H9 (cell line): ENCODE measurements at regions not wholly inside any gene's neighbourhood (a gene's known extent, or its start where the extent isn't known, plus 50 kb on each side); places are given as distances from the start of the nearest gene placed in this dataset.

Experiments
- DNase-seq: peaks from one replicate; pipeline ENCODE4 v3.0.0-alpha.2; 2017
- H2AFZ ChIP-seq: one replicate; pipeline ENCODE4 v1.6.1; 2013; ENCODE audit warnings: mild to moderate bottlenecking, low read length, control low read depth, moderate library complexity
- H2AK5ac ChIP-seq: 2 replicates; pipeline ENCODE4 v1.6.1; 2013; ENCODE audit warnings: low read length, control low read depth, mixed read lengths; ENCODE audit not compliant: insufficient read length
- H2BK120ac ChIP-seq: one replicate; pipeline ENCODE4 v1.6.1; 2013; ENCODE audit warnings: low read depth, mild to moderate bottlenecking, low read length, control low read depth, inconsistent platforms; ENCODE audit not compliant: poor library complexity, severe bottlenecking
- H2BK12ac ChIP-seq: 2 replicates; pipeline ENCODE4 v1.6.1; 2013; ENCODE audit warnings: low read length, control low read depth, mixed read lengths, low read depth; ENCODE audit not compliant: insufficient read length
- H2BK15ac ChIP-seq: 2 replicates; pipeline ENCODE4 v1.6.1; 2013; ENCODE audit warnings: low read depth, low read length, control low read depth
- H2BK20ac ChIP-seq: one replicate; pipeline ENCODE4 v1.6.1; 2013; ENCODE audit warnings: low read depth, mild to moderate bottlenecking, low read length, control low read depth, inconsistent platforms; ENCODE audit not compliant: poor library complexity, severe bottlenecking
- H2BK5ac ChIP-seq: 2 replicates; pipeline ENCODE4 v1.6.1; 2013; ENCODE audit warnings: low read length, control low read depth, mixed read lengths; ENCODE audit not compliant: insufficient read length
- H3K14ac ChIP-seq: 2 replicates; pipeline ENCODE4 v1.6.1; 2013; ENCODE audit warnings: low read length, control low read depth; ENCODE audit not compliant: insufficient read depth
- H3K18ac ChIP-seq: 2 replicates; pipeline ENCODE4 v1.6.1; 2013; ENCODE audit warnings: low read depth, mild to moderate bottlenecking, mixed read lengths, low read length, control low read depth; ENCODE audit not compliant: insufficient read length
- H3K23ac ChIP-seq: 2 replicates; pipeline ENCODE4 v1.6.1; 2013; ENCODE audit warnings: low read length, control low read depth, mixed read lengths, low read depth; ENCODE audit not compliant: insufficient read length
- H3K23me2 ChIP-seq: 2 replicates; pipeline ENCODE4 v1.6.1; 2013; ENCODE audit warnings: low read depth, mild to moderate bottlenecking, mixed read lengths, low read length, control low read depth; ENCODE audit not compliant: insufficient read length, poor library complexity, severe bottlenecking
- H3K27ac ChIP-seq: 2 replicates; pipeline ENCODE4 v1.5.1; 2013; ENCODE audit warnings: low read length, control low read depth, mixed read lengths, low read depth; ENCODE audit not compliant: insufficient read length
- H3K27me3 ChIP-seq: 2 replicates; pipeline ENCODE4 v1.6.1; 2013; ENCODE audit warnings: low read length, control low read depth, inconsistent platforms; ENCODE audit not compliant: insufficient read depth
- H3K4ac ChIP-seq: 2 replicates; pipeline ENCODE4 v1.6.1; 2013; ENCODE audit warnings: low read depth, mild to moderate bottlenecking, control low read depth, inconsistent platforms, low read length, moderate library complexity
- H3K4me1 ChIP-seq: 2 replicates; pipeline ENCODE4 v1.6.1; 2013; ENCODE audit warnings: low read length, control low read depth, inconsistent platforms; ENCODE audit not compliant: insufficient read depth
- H3K4me2 ChIP-seq: 2 replicates; pipeline ENCODE4 v1.6.1; 2013; ENCODE audit warnings: low read length, control low read depth, mixed read lengths; ENCODE audit not compliant: insufficient read length, insufficient read depth
- H3K56ac ChIP-seq: 2 replicates; pipeline ENCODE4 v1.6.1; 2013; ENCODE audit warnings: low read depth, mild to moderate bottlenecking, mixed read lengths, low read length, control low read depth; ENCODE audit not compliant: insufficient read length
- H3K79me1 ChIP-seq: 2 replicates; pipeline ENCODE4 v1.6.1; 2013; ENCODE audit warnings: low read depth, mild to moderate bottlenecking, moderate library complexity, low read length, control low read depth, inconsistent platforms; ENCODE audit not compliant: insufficient read depth, poor library complexity, severe bottlenecking
- H3K79me2 ChIP-seq: 2 replicates; pipeline ENCODE4 v1.6.1; 2013; ENCODE audit warnings: low read length, control low read depth, inconsistent platforms; ENCODE audit not compliant: insufficient read depth
- H3K9ac ChIP-seq: 2 replicates; pipeline ENCODE4 v1.6.1; 2013; ENCODE audit warnings: low read length, control low read depth, mixed read lengths; ENCODE audit not compliant: insufficient read length; ENCODE audit errors: extremely low read depth
- H3K9me3 ChIP-seq: one replicate; pipeline ENCODE4 v1.6.1; 2013; ENCODE audit warnings: low read depth, low read length, inconsistent platforms; ENCODE audit not compliant: control insufficient read depth
- H3T11ph ChIP-seq: one replicate; pipeline ENCODE4 v1.6.1; 2013; ENCODE audit warnings: mild to moderate bottlenecking, low read length, control low read depth, inconsistent platforms
- H4K20me1 ChIP-seq: one replicate; pipeline ENCODE4 v1.6.1; 2013; ENCODE audit not compliant: control insufficient read depth, insufficient read length, insufficient read depth
- H4K5ac ChIP-seq: 2 replicates; pipeline ENCODE4 v1.6.1; 2013; ENCODE audit warnings: low read depth, mild to moderate bottlenecking, mixed read lengths, low read length, control low read depth; ENCODE audit not compliant: insufficient read length
- H4K8ac ChIP-seq: replicated peaks from 2 replicates; pipeline ENCODE4 v1.6.1; 2013; ENCODE audit warnings: low read length, control low read depth, mixed read lengths, low read depth; ENCODE audit not compliant: insufficient read length
- H4K91ac ChIP-seq: 2 replicates; pipeline ENCODE4 v1.6.1; 2013; ENCODE audit warnings: low read depth, mild to moderate bottlenecking, moderate library complexity, mixed read lengths, low read length, control low read depth; ENCODE audit not compliant: insufficient read length
- H3K27ac Mint-ChIP-seq, 3 experiments: 2 replicates in 2 of 3; 3 replicates in 1 of 3; pipeline ENCODE4 v1.8.0; 2020 to 2021; ENCODE audit warnings: mixed read lengths in 3 of 3, mild to moderate bottlenecking in 1 of 3, moderate library complexity in 1 of 3
- H3K27me3 Mint-ChIP-seq: 2 replicates; pipeline ENCODE4 v1.8.0; 2021; ENCODE audit warnings: low read depth, mild to moderate bottlenecking, moderate library complexity, mixed read lengths
- H3K36me3 Mint-ChIP-seq, 3 experiments: 2 replicates in 2 of 3; 3 replicates in 1 of 3; pipeline ENCODE4 v1.8.0; 2020 to 2021; ENCODE audit warnings: low read depth in 3 of 3, mixed read lengths in 3 of 3; ENCODE audit not compliant: insufficient read depth in 1 of 3
- H3K4me1 Mint-ChIP-seq, 2 experiments: 2 replicates each; pipeline ENCODE4 v1.8.0; 2020; ENCODE audit warnings: mixed read lengths in 2 of 2
- H3K4me3 Mint-ChIP-seq, 2 experiments: 2 replicates in 1 of 2; 3 replicates in 1 of 2; pipeline ENCODE4 v1.8.0; 2020 to 2021; ENCODE audit warnings: mild to moderate bottlenecking in 2 of 2, mixed read lengths in 2 of 2, moderate library complexity in 1 of 2
- H3K9me3 Mint-ChIP-seq, 2 experiments: 2 replicates in 1 of 2; 3 replicates in 1 of 2; pipeline ENCODE4 v1.8.0; 2020; ENCODE audit warnings: mild to moderate bottlenecking in 2 of 2, mixed read lengths in 2 of 2, moderate library complexity in 1 of 2
- WGBS: extraction: QIAGEN DNeasy Blood & Tissue Kit; methylation state at CpG from one replicate; pipeline ENCODE4 v1.1.7; 2013; ENCODE audit warnings: missing lambda C conversion rate, low lambda C conversion rate, mixed read lengths; ENCODE audit not compliant: insufficient read length; ENCODE audit errors: extremely low coverage; 5-methylcytosine and 5-hydroxymethylcytosine counted together
- TF ChIP-seq, protein P1 (sequence below): fragments of 200-600 bp; sonication (generic); conservative IDR thresholded peaks from 3 replicates; pipeline ENCODE4 v1.8.0; 2021; ENCODE audit warnings: antibody characterized with exemption, mild to moderate bottlenecking

DNA sequence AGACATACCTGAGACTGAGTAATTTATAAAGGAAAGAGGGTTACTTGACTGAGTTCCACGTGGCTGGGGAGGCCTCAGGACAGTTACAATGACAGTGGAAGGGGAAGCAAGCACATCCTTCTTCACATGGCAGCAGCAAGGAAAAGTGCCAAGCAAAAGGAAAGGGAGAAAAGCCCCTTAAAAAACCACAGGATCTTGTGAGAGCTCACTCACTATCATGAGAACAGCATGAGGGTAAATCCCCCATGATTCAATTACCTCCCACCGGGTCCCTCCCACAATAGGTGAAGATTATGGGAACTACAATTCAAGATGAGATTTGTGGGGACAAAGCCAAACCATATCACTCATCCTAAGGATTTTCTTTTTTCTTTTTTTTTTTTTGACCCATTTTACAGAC, 177.8 kb upstream of the EEA1 start:
- H3K4me3 Mint-ChIP-seq, result no peak overlapping the region
- H3K4me2 ChIP-seq, result no peak overlapping the region
- H4K5ac ChIP-seq, result no peak overlapping the region
- no peak overlapping the region for H3K56ac ChIP-seq
- WGBS, result no CpG with 5 or more reads among the region's 2 CpGs
- no peaks in the 10 kb centered on the region for H4K20me1 ChIP-seq
- H3K27ac ChIP-seq, result no peak overlapping the region
- H2AFZ ChIP-seq, result no peak overlapping the region
- H3K9me3 Mint-ChIP-seq, result no peaks in the 10 kb centered on the region
- no peaks in the 10 kb centered on the region for H3K23me2 ChIP-seq
- H3K9ac ChIP-seq, result no peak overlapping the region
- no peaks in the 10 kb centered on the region for H3K79me2 ChIP-seq
- no peak overlapping the region for H2BK15ac ChIP-seq
- H2BK5ac ChIP-seq, result no peak overlapping the region
- no peak overlapping the region for H4K8ac ChIP-seq
- H3K4me1 ChIP-seq, result no peaks in the 10 kb centered on the region
- H2AK5ac ChIP-seq, result no peak overlapping the region
- no peaks in the 10 kb centered on the region for H3K27me3 ChIP-seq
- no peak overlapping the region for H2BK120ac ChIP-seq
- no peaks in the 10 kb centered on the region for H3K79me1 ChIP-seq
- no peak overlapping the region for H3K4ac ChIP-seq
- H2BK20ac ChIP-seq, result no peak overlapping the region
- H3K27me3 Mint-ChIP-seq, result no peaks in the 10 kb centered on the region
- H3K18ac ChIP-seq, result no peak overlapping the region
- H3K9me3 ChIP-seq, result no peaks in the 10 kb centered on the region
- no peak overlapping the region for H3T11ph ChIP-seq
- H4K91ac ChIP-seq, result no peak overlapping the region
- H3K14ac ChIP-seq, result no peak overlapping the region
- no peak overlapping the region for H3K23ac ChIP-seq
- DNase-seq, result no peak
- H2BK12ac ChIP-seq, result no peak overlapping the region
- no peak overlapping the region for H3K27ac Mint-ChIP-seq
- TF ChIP-seq, protein P1, sequence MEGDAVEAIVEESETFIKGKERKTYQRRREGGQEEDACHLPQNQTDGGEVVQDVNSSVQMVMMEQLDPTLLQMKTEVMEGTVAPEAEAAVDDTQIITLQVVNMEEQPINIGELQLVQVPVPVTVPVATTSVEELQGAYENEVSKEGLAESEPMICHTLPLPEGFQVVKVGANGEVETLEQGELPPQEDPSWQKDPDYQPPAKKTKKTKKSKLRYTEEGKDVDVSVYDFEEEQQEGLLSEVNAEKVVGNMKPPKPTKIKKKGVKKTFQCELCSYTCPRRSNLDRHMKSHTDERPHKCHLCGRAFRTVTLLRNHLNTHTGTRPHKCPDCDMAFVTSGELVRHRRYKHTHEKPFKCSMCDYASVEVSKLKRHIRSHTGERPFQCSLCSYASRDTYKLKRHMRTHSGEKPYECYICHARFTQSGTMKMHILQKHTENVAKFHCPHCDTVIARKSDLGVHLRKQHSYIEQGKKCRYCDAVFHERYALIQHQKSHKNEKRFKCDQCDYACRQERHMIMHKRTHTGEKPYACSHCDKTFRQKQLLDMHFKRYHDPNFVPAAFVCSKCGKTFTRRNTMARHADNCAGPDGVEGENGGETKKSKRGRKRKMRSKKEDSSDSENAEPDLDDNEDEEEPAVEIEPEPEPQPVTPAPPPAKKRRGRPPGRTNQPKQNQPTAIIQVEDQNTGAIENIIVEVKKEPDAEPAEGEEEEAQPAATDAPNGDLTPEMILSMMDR, result no peak
- peaks cover 14% of the 10 kb centered on the region in 2 experiments for H3K4me1 Mint-ChIP-seq
- H3K36me3 Mint-ChIP-seq, result no peaks in the 10 kb centered on the region
